GM23248 (cell line): ENCODE measurements at regions not wholly inside any gene's neighbourhood (a gene's known extent, or its start where the extent isn't known, plus 50 kb on each side); places are given as distances from the start of the nearest gene placed in this dataset.

ENCODE experiments used
- EZH2 ChIP-seq: fragments of 200-600 bp; sonication (generic); IDR thresholded peaks from 2 replicates; pipeline ENCODE4 v1.6.1; 2018; ENCODE audit warnings: antibody characterized with exemption, mild to moderate bottlenecking; ENCODE audit not compliant: insufficient read depth, poor library complexity, severe bottlenecking
- EZH2phosphoT487 ChIP-seq: fragments of 200-600 bp; sonication (generic); IDR thresholded peaks from 2 replicates; pipeline ENCODE4 v1.6.1; 2018; ENCODE audit warnings: antibody characterized with exemption, moderate library complexity, mild to moderate bottlenecking, low read depth; ENCODE audit not compliant: insufficient read depth

GRCh38 chr10:31617133-31617532 lies 298.1 kb downstream of the ZEB1 start:
- no peak for TF ChIP-seq EZH2
- TF ChIP-seq EZH2phosphoT487 = no peak
